ENCODE measurements at regions not wholly inside any gene's neighbourhood (a gene's known extent, or its start where the extent isn't known, plus 50 kb on each side); places are given as distances from the start of the nearest gene placed in this dataset.
"Not testable (repeated sequence)": the region's sequence is repeated elsewhere in the genome, so short reads cannot be mapped to it uniquely, and the experiment has no call there.

GRCh38 chr1:168825820-168826219 is 96.8 kb upstream of the DPT start:
- DNase-seq (ENCODE audit: low read depth), result no peak

- no peak for DNase-seq (ENCODE audit: low read depth)
Observed at GRCh38 chr1:168826269-168826668, 97.3 kb upstream of the DPT start.

- no peak for DNase-seq (ENCODE audit: low read depth)
Observed at GRCh38 chr1:168827557-168827956, 98.6 kb upstream of the DPT start.

- DNase-seq (ENCODE audit: low read depth), result no peak
Observed at GRCh38 chr1:168829876-168830275, 100.9 kb upstream of the DPT start.

GRCh38 chr1:168830562-168830961 is 101.6 kb upstream of the DPT start:
- no peak for DNase-seq (ENCODE audit: low read depth)

GRCh38 chr1:168832661-168833060 is 103.7 kb upstream of the DPT start:
- peak; percentile 74 for DNase-seq (ENCODE audit: low read depth)

GRCh38 chr1:168833362-168833761 is 104.4 kb upstream of the DPT start:
- DNase-seq (ENCODE audit: low read depth), result no peak

- DNase-seq (ENCODE audit: low read depth), result no peak
Observed at GRCh38 chr1:168833801-168834224, 104.8 kb upstream of the DPT start.

GRCh38 chr1:168834225-168834872 is 105.3 kb upstream of the DPT start:
- no peak for DNase-seq (ENCODE audit: low read depth)

GRCh38 chr1:168835176-168835575 is 106.2 kb upstream of the DPT start:
- DNase-seq (ENCODE audit: low read depth), result no peak

- no peak for DNase-seq (ENCODE audit: low read depth)
Observed at GRCh38 chr1:168835791-168836190, 106.8 kb upstream of the DPT start.

GRCh38 chr1:168836469-168836868 is 107.5 kb upstream of the DPT start:
- no peak for DNase-seq (ENCODE audit: low read depth)

GRCh38 chr1:168837230-168837629 is 108.2 kb upstream of the DPT start:
- DNase-seq (ENCODE audit: low read depth), result not testable (repeated sequence)

- no peak for DNase-seq (ENCODE audit: low read depth)
Observed at GRCh38 chr1:168842306-168842705, 113.3 kb upstream of the DPT start.

- DNase-seq (ENCODE audit: low read depth), result no peak
Observed at GRCh38 chr1:168842916-168843315, 113.9 kb upstream of the DPT start.

GRCh38 chr1:168843401-168843800 is 114.4 kb upstream of the DPT start:
- no peak for DNase-seq (ENCODE audit: low read depth)

GRCh38 chr1:168843950-168844349 is 114.9 kb upstream of the DPT start:
- no peak for DNase-seq (ENCODE audit: low read depth)

GRCh38 chr1:168845140-168845539 is 116.1 kb upstream of the DPT start:
- no peak for DNase-seq (ENCODE audit: low read depth)

GRCh38 chr1:168848051-168848450 is 119.0 kb upstream of the DPT start:
- no peak for DNase-seq (ENCODE audit: low read depth)

- peak; percentile 11 for DNase-seq (ENCODE audit: low read depth)
Observed at GRCh38 chr1:168861421-168862004, 132.5 kb upstream of the DPT start.

- peak; percentile 68 for DNase-seq (ENCODE audit: low read depth)
Observed at GRCh38 chr1:168863772-168864171, 134.8 kb upstream of the DPT start.

GRCh38 chr1:168864266-168864665 is 135.3 kb upstream of the DPT start:
- DNase-seq (ENCODE audit: low read depth), result no peak

GRCh38 chr1:168865850-168866620 is 137.0 kb upstream of the DPT start:
- DNase-seq (ENCODE audit: low read depth), result no peak

Measured in forelimb muscle (tissue), 1 donor.